ENCODE measurements at regions not wholly inside any gene's neighbourhood (a gene's known extent, or its start where the extent isn't known, plus 50 kb on each side); places are given as distances from the start of the nearest gene placed in this dataset.
"Not testable (repeated sequence)": the region's sequence is repeated elsewhere in the genome, so short reads cannot be mapped to it uniquely, and the experiment has no call there.

DNA sequence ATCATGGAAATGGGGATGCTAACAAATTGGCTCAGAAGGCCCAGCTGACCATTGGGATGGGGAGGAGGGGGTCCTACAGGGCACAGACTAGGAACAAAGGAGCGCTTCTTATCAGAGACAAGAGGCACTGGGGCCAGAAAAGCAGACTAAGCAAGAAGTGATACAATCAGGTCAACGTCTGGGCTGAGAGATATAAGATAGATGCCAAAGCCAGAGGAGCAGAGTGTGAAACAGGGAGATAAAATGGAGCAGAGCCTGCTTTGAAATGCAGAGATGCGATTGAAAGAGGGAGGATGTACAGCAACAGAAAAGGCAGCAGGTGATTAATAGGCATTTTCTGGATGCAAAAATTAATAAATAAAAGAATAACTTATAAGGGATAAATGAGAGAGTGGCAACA is 127.5 kb upstream of the SAMSN1 start:
- ChIA-PET POLR2A (no interaction called here), CTCF (no interaction called here)
- no peak overlapping the region for H3K4me3 ChIP-seq (ENCODE audit: low read depth, low read length)
- no peak for DNase-seq (ENCODE audit: low read depth)
- no peaks in the 10 kb centered on the region for H3K36me3 ChIP-seq (ENCODE audit: control insufficient read depth, insufficient read depth, low read length)
- TF ChIP-seq, protein P1, sequence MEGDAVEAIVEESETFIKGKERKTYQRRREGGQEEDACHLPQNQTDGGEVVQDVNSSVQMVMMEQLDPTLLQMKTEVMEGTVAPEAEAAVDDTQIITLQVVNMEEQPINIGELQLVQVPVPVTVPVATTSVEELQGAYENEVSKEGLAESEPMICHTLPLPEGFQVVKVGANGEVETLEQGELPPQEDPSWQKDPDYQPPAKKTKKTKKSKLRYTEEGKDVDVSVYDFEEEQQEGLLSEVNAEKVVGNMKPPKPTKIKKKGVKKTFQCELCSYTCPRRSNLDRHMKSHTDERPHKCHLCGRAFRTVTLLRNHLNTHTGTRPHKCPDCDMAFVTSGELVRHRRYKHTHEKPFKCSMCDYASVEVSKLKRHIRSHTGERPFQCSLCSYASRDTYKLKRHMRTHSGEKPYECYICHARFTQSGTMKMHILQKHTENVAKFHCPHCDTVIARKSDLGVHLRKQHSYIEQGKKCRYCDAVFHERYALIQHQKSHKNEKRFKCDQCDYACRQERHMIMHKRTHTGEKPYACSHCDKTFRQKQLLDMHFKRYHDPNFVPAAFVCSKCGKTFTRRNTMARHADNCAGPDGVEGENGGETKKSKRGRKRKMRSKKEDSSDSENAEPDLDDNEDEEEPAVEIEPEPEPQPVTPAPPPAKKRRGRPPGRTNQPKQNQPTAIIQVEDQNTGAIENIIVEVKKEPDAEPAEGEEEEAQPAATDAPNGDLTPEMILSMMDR (IDR thresholded peaks at IDR 0.05; ENCODE audit: insufficient read depth, low read depth, low read length): no peak
- no peaks in the 10 kb centered on the region for H3K27me3 ChIP-seq (ENCODE audit: control insufficient read depth, insufficient read depth, low read length)

- POLR2A ChIA-PET: no interaction called here
- H3K27me3 ChIP-seq (ENCODE audit: control insufficient read depth, insufficient read depth, low read length): no peaks in the 10 kb centered on the region
- H3K4me3 ChIP-seq (ENCODE audit: low read depth, low read length): no peak overlapping the region
- H3K36me3 ChIP-seq (ENCODE audit: control insufficient read depth, insufficient read depth, low read length): no peaks in the 10 kb centered on the region
- no peak for DNase-seq (ENCODE audit: low read depth)
- TF ChIP-seq, protein P1 (IDR thresholded peaks at IDR 0.05; ENCODE audit: insufficient read depth, low read depth, low read length): no peak
- CTCF ChIA-PET: no interaction called here
Measured at GRCh38 chr21:14672466-14672865, 126.4 kb upstream of the SAMSN1 start.

DNA sequence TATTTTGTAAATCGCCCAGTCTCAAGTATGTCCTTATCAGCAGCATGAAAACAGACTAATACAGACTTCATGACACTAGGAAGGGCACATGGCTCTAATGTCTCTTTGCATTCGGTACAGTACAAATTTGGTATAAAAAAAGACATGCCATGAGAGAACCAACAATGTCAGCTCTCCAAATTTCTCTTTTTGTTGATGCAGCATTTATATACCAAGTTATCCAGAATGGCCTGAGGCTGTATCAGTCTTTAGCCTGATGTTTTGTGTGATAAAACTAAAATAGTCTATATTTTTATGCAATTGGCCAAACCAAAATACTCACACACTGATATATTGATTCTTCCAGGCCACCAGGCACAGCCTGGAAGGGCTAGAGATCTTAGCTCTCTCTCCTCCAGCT is 124.3 kb upstream of the SAMSN1 start:
- no peaks in the 10 kb centered on the region for H3K27me3 ChIP-seq (ENCODE audit: control insufficient read depth, insufficient read depth, low read length)
- POLR2A ChIA-PET: no interaction called here
- TF ChIP-seq, protein P1 (IDR thresholded peaks at IDR 0.05; ENCODE audit: insufficient read depth, low read depth, low read length): no peak
- DNase-seq (ENCODE audit: low read depth): no peak
- no peaks in the 10 kb centered on the region for H3K36me3 ChIP-seq (ENCODE audit: control insufficient read depth, insufficient read depth, low read length)
- CTCF ChIA-PET: no interaction called here
- H3K4me3 ChIP-seq (ENCODE audit: low read depth, low read length): no peak overlapping the region

- CTCF ChIA-PET; H3K4me3 ChIP-seq (ENCODE audit: low read depth, low read length); H3K27me3 ChIP-seq (ENCODE audit: control insufficient read depth, insufficient read depth, low read length); DNase-seq (ENCODE audit: low read depth); H3K36me3 ChIP-seq (ENCODE audit: control insufficient read depth, insufficient read depth, low read length); POLR2A ChIA-PET: not testable (repeated sequence)
Measured at GRCh38 chr21:14669092-14669491, 123.0 kb upstream of the SAMSN1 start.

- TF ChIP-seq, protein P1 (IDR thresholded peaks at IDR 0.05; ENCODE audit: insufficient read depth, low read depth, low read length): no peak
- CTCF ChIA-PET: no interaction called here
- POLR2A ChIA-PET: no interaction called here
- no peak overlapping the region for H3K4me3 ChIP-seq (ENCODE audit: low read depth, low read length)
- no peaks in the 10 kb centered on the region for H3K27me3 ChIP-seq (ENCODE audit: control insufficient read depth, insufficient read depth, low read length)
- H3K36me3 ChIP-seq (ENCODE audit: control insufficient read depth, insufficient read depth, low read length): no peaks in the 10 kb centered on the region
- DNase-seq (ENCODE audit: low read depth): no peak
Measured at GRCh38 chr21:14657241-14658008, 111.3 kb upstream of the SAMSN1 start.

- DNase-seq (ENCODE audit: low read depth): no peak
- TF ChIP-seq, protein P1 (IDR thresholded peaks at IDR 0.05; ENCODE audit: insufficient read depth, low read depth, low read length): no peak
- Histone ChIP-seq H3K36me3 (ENCODE audit: control insufficient read depth, insufficient read depth, low read length) (no peaks in the 10 kb centered on the region), H3K4me3 (ENCODE audit: low read depth, low read length) (no peak overlapping the region), H3K27me3 (ENCODE audit: control insufficient read depth, insufficient read depth, low read length) (no peaks in the 10 kb centered on the region)
- ChIA-PET CTCF (no interaction called here), POLR2A (no interaction called here)
Measured at GRCh38 chr21:14646893-14647292, 100.8 kb upstream of the SAMSN1 start.
